ENCODE measurements at regions not wholly inside any gene's neighbourhood (a gene's known extent, or its start where the extent isn't known, plus 50 kb on each side); places are given as distances from the start of the nearest gene placed in this dataset.

DNA sequence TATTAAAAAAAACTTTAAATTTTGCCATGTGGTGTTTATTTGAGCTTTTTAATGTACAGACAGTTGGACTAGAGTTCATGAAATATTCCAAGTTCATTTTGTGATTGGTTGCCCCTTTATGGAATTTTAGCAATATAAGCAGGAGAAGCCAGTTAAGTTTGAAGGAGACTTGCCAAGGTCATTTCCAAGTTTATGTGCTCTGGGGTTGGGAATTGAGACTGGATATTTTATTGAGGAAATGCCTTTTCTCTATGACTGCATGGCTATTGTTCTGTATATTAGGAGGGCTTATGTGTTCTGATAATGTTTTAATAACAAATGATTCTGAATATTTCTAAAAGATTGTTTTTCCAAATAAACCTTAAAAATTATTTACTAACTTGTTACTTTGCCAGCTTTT is 67.0 kb upstream of the TCF4 start:
- no peak for ATAC-seq
- no peak for DNase-seq
- intact Hi-C loops (cut with DNase I, micrococcal nuclease) = no loop called here
- TF ChIP-seq, protein P1, sequence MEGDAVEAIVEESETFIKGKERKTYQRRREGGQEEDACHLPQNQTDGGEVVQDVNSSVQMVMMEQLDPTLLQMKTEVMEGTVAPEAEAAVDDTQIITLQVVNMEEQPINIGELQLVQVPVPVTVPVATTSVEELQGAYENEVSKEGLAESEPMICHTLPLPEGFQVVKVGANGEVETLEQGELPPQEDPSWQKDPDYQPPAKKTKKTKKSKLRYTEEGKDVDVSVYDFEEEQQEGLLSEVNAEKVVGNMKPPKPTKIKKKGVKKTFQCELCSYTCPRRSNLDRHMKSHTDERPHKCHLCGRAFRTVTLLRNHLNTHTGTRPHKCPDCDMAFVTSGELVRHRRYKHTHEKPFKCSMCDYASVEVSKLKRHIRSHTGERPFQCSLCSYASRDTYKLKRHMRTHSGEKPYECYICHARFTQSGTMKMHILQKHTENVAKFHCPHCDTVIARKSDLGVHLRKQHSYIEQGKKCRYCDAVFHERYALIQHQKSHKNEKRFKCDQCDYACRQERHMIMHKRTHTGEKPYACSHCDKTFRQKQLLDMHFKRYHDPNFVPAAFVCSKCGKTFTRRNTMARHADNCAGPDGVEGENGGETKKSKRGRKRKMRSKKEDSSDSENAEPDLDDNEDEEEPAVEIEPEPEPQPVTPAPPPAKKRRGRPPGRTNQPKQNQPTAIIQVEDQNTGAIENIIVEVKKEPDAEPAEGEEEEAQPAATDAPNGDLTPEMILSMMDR (IDR thresholded peaks at IDR 0.05) = no peak
- Histone ChIP-seq H3K9me3 (peaks cover 4% of the 10 kb centered on the region), H3K36me3 (ENCODE audit: low read depth) (no peaks in the 10 kb centered on the region), H3K4me1 (ENCODE audit: low read depth) (no peaks in the 10 kb centered on the region), H3K4me3 (no peak overlapping the region)

DNA sequence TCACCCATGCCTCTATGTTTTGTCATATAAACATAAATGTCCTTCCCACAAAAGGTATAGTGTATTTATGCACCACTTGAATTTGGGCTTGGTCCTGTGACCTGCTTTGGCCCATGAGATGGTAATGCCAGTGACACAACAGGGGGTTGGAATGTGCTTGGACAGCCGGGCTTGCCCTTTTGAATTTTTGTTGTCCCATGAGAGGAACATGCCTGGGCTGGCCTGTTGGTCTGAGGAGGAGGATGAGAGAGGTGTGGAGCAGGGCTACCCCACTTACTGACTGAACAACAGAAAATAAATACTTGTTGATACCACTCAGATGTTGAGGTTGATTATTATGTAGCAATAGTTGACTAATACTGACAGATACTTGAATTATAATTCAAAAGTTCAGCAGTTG is 63.2 kb upstream of the TCF4 start:
- no peak overlapping the region for H3K4me3 ChIP-seq
- H3K9me3 ChIP-seq = no peaks in the 10 kb centered on the region
- no peaks in the 10 kb centered on the region for H3K4me1 ChIP-seq (ENCODE audit: low read depth)
- intact Hi-C loops (cut with DNase I, micrococcal nuclease) = no loop called here
- no peaks in the 10 kb centered on the region for H3K36me3 ChIP-seq (ENCODE audit: low read depth)
- ATAC-seq = no peak
- no peak for DNase-seq
- TF ChIP-seq, protein P1 (IDR thresholded peaks at IDR 0.05) = no peak

DNA sequence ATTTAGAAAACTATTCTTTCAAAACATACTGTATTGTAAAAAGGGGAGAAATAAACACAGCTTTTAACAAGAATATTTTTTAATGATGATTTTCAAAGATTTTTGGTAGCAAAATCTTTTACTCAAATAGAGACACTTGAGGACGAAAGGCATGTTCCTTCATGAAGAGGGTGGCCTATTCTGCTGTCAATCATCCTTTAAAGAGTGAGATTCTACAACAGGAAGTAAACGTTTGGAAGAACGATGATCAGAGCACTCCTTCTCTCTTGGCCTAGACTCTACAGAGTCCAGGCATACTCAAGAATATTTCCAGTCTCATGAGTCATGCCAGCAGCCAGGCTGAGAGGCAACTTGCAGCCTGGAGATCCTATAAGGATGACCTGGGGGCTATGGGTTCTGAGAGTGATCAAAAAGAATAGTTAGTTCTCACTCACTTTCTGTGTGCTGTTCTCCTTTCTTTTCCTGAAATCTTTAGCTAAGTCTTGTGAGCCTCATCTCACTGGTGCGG is 62.4 kb upstream of the TCF4 start:
- Histone ChIP-seq H3K4me1 (ENCODE audit: low read depth) (no peaks in the 10 kb centered on the region), H3K4me3 (no peak overlapping the region), H3K9me3 (peaks cover 1% of the 10 kb centered on the region), H3K36me3 (ENCODE audit: low read depth) (no peaks in the 10 kb centered on the region)
- no peak for DNase-seq
- TF ChIP-seq, protein P1 (IDR thresholded peaks at IDR 0.05) = no peak
- ATAC-seq = no peak
- intact Hi-C loops (cut with DNase I, micrococcal nuclease) = no loop called here

DNA sequence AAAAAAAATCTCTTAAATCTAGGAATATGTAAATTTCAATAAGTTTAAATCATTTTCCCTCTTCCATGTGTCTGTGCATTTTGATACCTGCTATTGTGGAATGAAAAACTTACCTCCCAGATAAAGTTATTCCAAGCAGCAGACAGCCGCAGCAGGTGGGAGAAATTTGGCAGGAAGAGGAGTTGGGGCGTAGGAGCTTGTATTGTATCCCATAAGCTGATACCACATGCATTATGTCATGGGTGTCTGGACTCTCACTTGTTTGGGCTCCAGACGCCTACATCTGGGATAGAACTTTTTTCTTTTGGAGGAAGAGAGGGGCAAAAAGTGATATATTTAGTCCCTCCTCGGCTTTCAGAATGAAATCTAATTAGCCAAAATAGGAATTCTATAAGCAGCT is 59.3 kb upstream of the TCF4 start:
- intact Hi-C loops (cut with DNase I, micrococcal nuclease) = no loop called here
- ATAC-seq (no peak), DNase-seq (no peak)
- Histone ChIP-seq H3K36me3 (ENCODE audit: low read depth) (no peaks in the 10 kb centered on the region), H3K4me3 (no peak overlapping the region), H3K4me1 (ENCODE audit: low read depth) (no peaks in the 10 kb centered on the region), H3K9me3 (peaks cover 8% of the 10 kb centered on the region)
- TF ChIP-seq, protein P1 (IDR thresholded peaks at IDR 0.05) = no peak

DNA sequence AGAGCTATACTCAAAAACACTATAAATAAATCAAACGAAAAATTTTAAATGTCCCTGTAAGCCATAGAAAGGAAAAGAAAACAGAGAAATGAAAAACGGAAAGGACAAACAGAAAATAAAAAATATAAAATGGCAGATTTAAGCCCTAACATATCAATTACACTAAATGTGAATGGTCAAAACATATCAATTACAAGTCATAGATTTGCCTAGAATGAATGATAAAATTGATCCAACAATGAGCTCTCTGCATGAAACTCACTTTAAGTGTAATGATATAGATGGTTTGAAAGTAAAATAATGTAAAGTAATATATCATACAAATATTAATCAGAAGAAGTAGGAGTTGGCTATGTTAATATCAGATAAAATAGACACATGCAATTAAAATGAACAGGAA is 54.2 kb upstream of the TCF4 start:
- Histone ChIP-seq H3K4me3 (no peak overlapping the region), H3K36me3 (ENCODE audit: low read depth) (no peaks in the 10 kb centered on the region), H3K9me3 (peaks cover 15% of the 10 kb centered on the region), H3K4me1 (ENCODE audit: low read depth) (no peaks in the 10 kb centered on the region)
- ATAC-seq = no peak
- TF ChIP-seq, protein P1 (IDR thresholded peaks at IDR 0.05) = no peak
- no peak for DNase-seq
- intact Hi-C loops (cut with DNase I, micrococcal nuclease) = no loop called here

DNA sequence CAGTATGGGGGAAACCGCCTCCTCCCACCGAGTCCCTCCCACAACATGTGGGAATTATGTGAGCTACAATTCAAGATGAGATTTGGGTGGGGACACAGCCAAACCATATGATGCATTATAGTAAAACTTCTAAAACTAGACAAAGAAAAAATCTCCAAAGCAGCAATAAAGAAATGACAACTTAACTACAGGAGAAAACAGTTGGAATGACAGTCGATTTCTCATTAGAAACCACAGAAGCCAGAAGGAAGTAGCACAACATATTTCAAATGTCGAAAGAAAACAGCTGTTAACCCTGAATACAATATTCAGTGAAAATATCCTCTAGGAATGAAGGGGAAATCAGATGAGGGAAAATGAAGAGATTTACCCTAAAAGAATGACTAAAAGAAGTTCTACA is 53.5 kb upstream of the TCF4 start:
- DNase-seq (no peak), ATAC-seq (no peak)
- Histone ChIP-seq H3K36me3 (ENCODE audit: low read depth) (no peaks in the 10 kb centered on the region), H3K4me1 (ENCODE audit: low read depth) (no peaks in the 10 kb centered on the region), H3K4me3 (no peak overlapping the region), H3K9me3 (peaks cover 15% of the 10 kb centered on the region)
- TF ChIP-seq, protein P1 (IDR thresholded peaks at IDR 0.05) = no peak
- intact Hi-C loops (cut with DNase I, micrococcal nuclease) = no loop called here

Data from mucosa of descending colon (tissue), 3 donors.